T-helper 2 cell treated with Interferon-gamma antibody and Interleukin-4, amounts not matched to agents 5 μg/mL and 100 μg/mL, for 36 hours (primary cell): ENCODE measurements at regions not wholly inside any gene's neighbourhood (a gene's known extent, or its start where the extent isn't known, plus 50 kb on each side); places are given as distances from the start of the nearest gene placed in this dataset.

Experiments
- DNase-seq: peaks from one replicate; pipeline ENCODE4 v3.0.0; 2021; ENCODE audit warnings: low spot score
- H3K27ac Mint-ChIP-seq: one replicate; pipeline ENCODE4 v1.8.0; 2021; ENCODE audit warnings: mild to moderate bottlenecking, mixed read lengths
- H3K27me3 Mint-ChIP-seq: one replicate; pipeline ENCODE4 v1.8.0; 2021; ENCODE audit warnings: low read depth, mixed read lengths
- H3K36me3 Mint-ChIP-seq: one replicate; pipeline ENCODE4 v1.8.0; 2021; ENCODE audit warnings: low read depth, mixed read lengths
- H3K4me1 Mint-ChIP-seq: one replicate; pipeline ENCODE4 v1.8.0; 2021; ENCODE audit warnings: low read depth, mixed read lengths
- H3K4me3 Mint-ChIP-seq: one replicate; pipeline ENCODE4 v1.8.0; 2022; ENCODE audit warnings: mild to moderate bottlenecking, moderate library complexity, mixed read lengths
- H3K9me3 Mint-ChIP-seq: one replicate; pipeline ENCODE4 v1.8.0; 2021; ENCODE audit warnings: mixed read lengths

DNA sequence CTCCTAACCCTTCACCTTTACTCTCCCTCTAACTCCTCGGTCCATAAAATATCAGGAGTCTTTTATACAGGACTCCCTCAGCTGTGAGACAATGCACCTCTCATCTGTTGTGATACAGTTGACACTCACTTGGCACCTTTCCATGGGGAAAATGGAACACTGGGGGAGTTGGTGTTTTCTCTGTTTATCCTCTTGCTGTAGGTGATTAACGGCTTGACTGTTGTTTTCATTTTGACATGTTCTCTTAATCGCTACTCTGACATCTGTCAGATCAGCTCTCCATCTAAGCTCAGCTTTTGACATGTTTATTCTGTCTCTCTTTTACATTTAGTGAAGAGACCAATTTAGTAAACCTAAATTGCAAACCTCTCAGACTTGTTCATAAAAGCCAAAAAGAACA is 604.8 kb downstream of the TRAM1L1 start:
- no peak overlapping the region for H3K27ac Mint-ChIP-seq
- no peaks in the 10 kb centered on the region for H3K27me3 Mint-ChIP-seq
- no peaks in the 10 kb centered on the region for H3K36me3 Mint-ChIP-seq
- no peak for DNase-seq
- H3K4me3 Mint-ChIP-seq: no peak overlapping the region
- no peaks in the 10 kb centered on the region for H3K9me3 Mint-ChIP-seq
- H3K4me1 Mint-ChIP-seq: no peaks in the 10 kb centered on the region

DNA sequence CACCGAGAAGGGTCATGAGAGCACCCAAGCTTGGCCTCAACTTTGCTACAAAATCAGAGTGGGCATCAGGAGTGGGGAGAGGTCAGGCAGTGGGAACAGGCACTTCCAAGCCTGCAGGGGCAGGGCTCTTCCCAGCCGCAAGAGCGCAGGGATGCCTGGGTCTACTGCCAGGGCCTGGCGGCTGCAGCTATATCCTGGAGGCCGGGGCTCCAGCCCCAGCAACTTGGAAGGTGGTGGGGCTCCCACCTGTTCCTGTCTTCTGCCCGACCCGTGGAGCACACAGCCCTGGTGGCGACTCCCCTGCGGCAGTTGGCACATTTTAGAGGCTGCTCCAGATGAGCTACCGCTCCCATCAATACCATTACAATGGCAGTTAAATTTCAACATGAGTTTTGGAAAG is 607.0 kb downstream of the TRAM1L1 start:
- Mint-ChIP-seq H3K4me1 (no peaks in the 10 kb centered on the region), H3K36me3 (no peaks in the 10 kb centered on the region), H3K4me3 (no peak overlapping the region), H3K27ac (no peak overlapping the region), H3K27me3 (no peaks in the 10 kb centered on the region), H3K9me3 (no peaks in the 10 kb centered on the region)
- DNase-seq: no peak

GRCh38 chr4:116469582-116469981 is 615.8 kb downstream of the TRAM1L1 start:
- H3K27me3 Mint-ChIP-seq: no peaks in the 10 kb centered on the region
- no peaks in the 10 kb centered on the region for H3K9me3 Mint-ChIP-seq
- no peak overlapping the region for H3K4me3 Mint-ChIP-seq
- H3K36me3 Mint-ChIP-seq: no peaks in the 10 kb centered on the region
- H3K27ac Mint-ChIP-seq: no peak overlapping the region
- no peak for DNase-seq
- no peaks in the 10 kb centered on the region for H3K4me1 Mint-ChIP-seq

DNA sequence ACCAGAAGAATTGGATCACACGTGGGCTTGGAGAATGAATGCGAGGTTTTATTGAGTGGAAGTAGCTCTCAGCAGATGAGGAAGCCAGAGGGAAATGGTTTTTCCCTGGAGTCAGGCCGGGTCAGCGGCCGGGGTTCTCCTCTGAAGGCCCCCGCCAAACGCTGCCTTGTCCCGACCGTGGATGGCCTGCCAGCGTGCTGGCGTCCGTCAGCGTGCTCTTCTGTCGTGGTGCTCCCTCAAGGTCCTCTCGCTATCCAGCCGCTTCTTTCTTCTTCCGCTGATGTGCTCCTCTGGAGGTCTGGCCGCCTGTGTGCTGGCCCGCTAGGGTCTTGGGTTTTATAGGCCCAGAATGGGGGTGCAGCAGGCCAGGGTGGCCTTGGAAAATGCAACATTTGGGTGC is 632.2 kb downstream of the TRAM1L1 start:
- no peaks in the 10 kb centered on the region for H3K9me3 Mint-ChIP-seq
- DNase-seq: no peak
- H3K27me3 Mint-ChIP-seq: no peaks in the 10 kb centered on the region
- H3K4me1 Mint-ChIP-seq: no peaks in the 10 kb centered on the region
- H3K27ac Mint-ChIP-seq: no peak overlapping the region
- H3K36me3 Mint-ChIP-seq: no peaks in the 10 kb centered on the region
- H3K4me3 Mint-ChIP-seq: no peak overlapping the region

GRCh38 chr4:116449764-116450163 is 635.6 kb downstream of the TRAM1L1 start:
- Mint-ChIP-seq H3K4me3 (no peak overlapping the region), H3K27me3 (no peaks in the 10 kb centered on the region), H3K4me1 (no peaks in the 10 kb centered on the region), H3K27ac (no peak overlapping the region), H3K9me3 (no peaks in the 10 kb centered on the region), H3K36me3 (no peaks in the 10 kb centered on the region)
- DNase-seq: no peak

DNA sequence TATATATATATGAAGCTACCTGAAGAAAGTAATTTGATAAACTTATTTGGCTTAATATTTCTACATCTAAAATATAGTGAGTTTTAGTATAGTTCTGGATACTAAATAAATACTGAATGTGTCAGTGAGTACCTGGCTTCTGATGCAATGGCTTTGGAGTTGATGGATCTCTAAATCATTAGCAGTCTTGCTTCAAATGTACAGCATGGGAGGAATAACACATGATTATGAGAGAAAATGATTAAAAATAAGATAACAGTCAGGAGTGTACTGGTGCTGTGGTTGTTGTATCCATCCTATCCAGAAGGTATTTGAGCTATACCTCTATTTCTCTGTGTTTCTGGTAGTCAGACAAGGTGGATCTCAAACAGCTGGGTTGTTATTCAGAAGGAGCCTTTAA is 641.3 kb downstream of the TRAM1L1 start:
- H3K4me3 Mint-ChIP-seq: no peak overlapping the region
- no peaks in the 10 kb centered on the region for H3K27me3 Mint-ChIP-seq
- H3K9me3 Mint-ChIP-seq: no peaks in the 10 kb centered on the region
- no peaks in the 10 kb centered on the region for H3K36me3 Mint-ChIP-seq
- H3K4me1 Mint-ChIP-seq: no peaks in the 10 kb centered on the region
- H3K27ac Mint-ChIP-seq: no peak overlapping the region
- no peak for DNase-seq

- Mint-ChIP-seq H3K36me3 (no peaks in the 10 kb centered on the region), H3K27me3 (no peaks in the 10 kb centered on the region), H3K4me3 (no peak overlapping the region), H3K4me1 (no peaks in the 10 kb centered on the region), H3K9me3 (no peaks in the 10 kb centered on the region), H3K27ac (no peak overlapping the region)
- no peak for DNase-seq
Measured at GRCh38 chr4:116438981-116439729, 646.2 kb downstream of the TRAM1L1 start.

- no peaks in the 10 kb centered on the region for H3K27me3 Mint-ChIP-seq
- DNase-seq: no peak
- no peak overlapping the region for H3K4me3 Mint-ChIP-seq
- H3K27ac Mint-ChIP-seq: no peak overlapping the region
- no peaks in the 10 kb centered on the region for H3K36me3 Mint-ChIP-seq
- no peaks in the 10 kb centered on the region for H3K4me1 Mint-ChIP-seq
- no peaks in the 10 kb centered on the region for H3K9me3 Mint-ChIP-seq
Measured at GRCh38 chr4:116438417-116438816, 647.0 kb downstream of the TRAM1L1 start.

GRCh38 chr4:116427666-116428065 is 657.7 kb downstream of the TRAM1L1 start:
- Mint-ChIP-seq H3K36me3 (no peaks in the 10 kb centered on the region), H3K27ac (no peak overlapping the region), H3K4me3 (no peak overlapping the region), H3K4me1 (no peaks in the 10 kb centered on the region), H3K27me3 (no peaks in the 10 kb centered on the region), H3K9me3 (peaks cover 24% of the 10 kb centered on the region)
- DNase-seq: no peak

GRCh38 chr4:116413222-116413621 is 672.2 kb downstream of the TRAM1L1 start:
- H3K4me3 Mint-ChIP-seq: no peak overlapping the region
- no peak for DNase-seq
- H3K36me3 Mint-ChIP-seq: no peaks in the 10 kb centered on the region
- H3K27ac Mint-ChIP-seq: no peak overlapping the region
- H3K4me1 Mint-ChIP-seq: no peaks in the 10 kb centered on the region
- H3K9me3 Mint-ChIP-seq: no peaks in the 10 kb centered on the region
- H3K27me3 Mint-ChIP-seq: no peaks in the 10 kb centered on the region

GRCh38 chr4:116401293-116401692 is 684.1 kb downstream of the TRAM1L1 start:
- no peak overlapping the region for H3K27ac Mint-ChIP-seq
- no peaks in the 10 kb centered on the region for H3K27me3 Mint-ChIP-seq
- no peak for DNase-seq
- no peak overlapping the region for H3K4me3 Mint-ChIP-seq
- no peaks in the 10 kb centered on the region for H3K9me3 Mint-ChIP-seq
- no peaks in the 10 kb centered on the region for H3K36me3 Mint-ChIP-seq
- no peaks in the 10 kb centered on the region for H3K4me1 Mint-ChIP-seq

GRCh38 chr4:116400480-116400879 is 684.9 kb downstream of the TRAM1L1 start:
- H3K4me3 Mint-ChIP-seq: no peak overlapping the region
- H3K27ac Mint-ChIP-seq: no peak overlapping the region
- DNase-seq: no peak
- H3K4me1 Mint-ChIP-seq: no peaks in the 10 kb centered on the region
- H3K9me3 Mint-ChIP-seq: no peaks in the 10 kb centered on the region
- H3K36me3 Mint-ChIP-seq: no peaks in the 10 kb centered on the region
- no peaks in the 10 kb centered on the region for H3K27me3 Mint-ChIP-seq

GRCh38 chr4:116397714-116398113 is 687.7 kb downstream of the TRAM1L1 start:
- H3K36me3 Mint-ChIP-seq: no peaks in the 10 kb centered on the region
- H3K27me3 Mint-ChIP-seq: no peaks in the 10 kb centered on the region
- no peaks in the 10 kb centered on the region for H3K9me3 Mint-ChIP-seq
- no peak for DNase-seq
- no peak overlapping the region for H3K27ac Mint-ChIP-seq
- H3K4me3 Mint-ChIP-seq: no peak overlapping the region
- H3K4me1 Mint-ChIP-seq: no peaks in the 10 kb centered on the region

GRCh38 chr4:116397291-116397690 is 688.1 kb downstream of the TRAM1L1 start:
- H3K27me3 Mint-ChIP-seq: no peaks in the 10 kb centered on the region
- no peaks in the 10 kb centered on the region for H3K36me3 Mint-ChIP-seq
- H3K27ac Mint-ChIP-seq: no peak overlapping the region
- no peaks in the 10 kb centered on the region for H3K4me1 Mint-ChIP-seq
- DNase-seq: no peak
- H3K9me3 Mint-ChIP-seq: no peaks in the 10 kb centered on the region
- H3K4me3 Mint-ChIP-seq: no peak overlapping the region

GRCh38 chr4:116395408-116395807 is 690.0 kb downstream of the TRAM1L1 start:
- no peaks in the 10 kb centered on the region for H3K27me3 Mint-ChIP-seq
- no peaks in the 10 kb centered on the region for H3K9me3 Mint-ChIP-seq
- DNase-seq: no peak
- no peaks in the 10 kb centered on the region for H3K4me1 Mint-ChIP-seq
- H3K27ac Mint-ChIP-seq: no peak overlapping the region
- H3K36me3 Mint-ChIP-seq: no peaks in the 10 kb centered on the region
- H3K4me3 Mint-ChIP-seq: no peak overlapping the region
